NCI-H524 treated with DMSO at 0.1 percent for 48 hours (cell line): ENCODE measurements at regions not wholly inside any gene's neighbourhood (a gene's known extent, or its start where the extent isn't known, plus 50 kb on each side); places are given as distances from the start of the nearest gene placed in this dataset.
A peak's percentile ranks its signal among the peaks of the same experiment; 100 is the strongest.

Experiments used
- DNase-seq: peaks from one replicate; lab custom pipeline; 2025; lab: John Stamatoyannopoulos, UW

DNA sequence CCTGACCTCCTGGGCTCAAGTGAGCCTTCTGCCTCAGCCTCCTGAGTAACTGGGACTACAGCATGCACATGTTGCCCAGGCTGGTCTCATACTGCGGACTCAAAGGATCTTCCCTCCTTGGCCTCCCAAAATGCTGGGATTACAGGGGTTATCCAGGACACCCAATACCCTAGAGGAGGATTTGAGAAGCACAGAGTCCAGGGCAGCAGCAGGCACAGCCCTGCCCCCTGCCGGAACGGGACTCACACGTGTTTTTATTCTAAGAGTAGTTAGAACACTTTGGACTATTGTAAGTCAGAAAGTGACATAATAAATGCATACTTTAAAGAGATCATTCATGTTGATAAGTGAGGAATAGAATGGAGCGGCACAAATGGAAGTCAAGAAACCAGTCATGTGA, 80.2 kb downstream of the C6orf118 start:
- no peak for DNase-seq

DNA sequence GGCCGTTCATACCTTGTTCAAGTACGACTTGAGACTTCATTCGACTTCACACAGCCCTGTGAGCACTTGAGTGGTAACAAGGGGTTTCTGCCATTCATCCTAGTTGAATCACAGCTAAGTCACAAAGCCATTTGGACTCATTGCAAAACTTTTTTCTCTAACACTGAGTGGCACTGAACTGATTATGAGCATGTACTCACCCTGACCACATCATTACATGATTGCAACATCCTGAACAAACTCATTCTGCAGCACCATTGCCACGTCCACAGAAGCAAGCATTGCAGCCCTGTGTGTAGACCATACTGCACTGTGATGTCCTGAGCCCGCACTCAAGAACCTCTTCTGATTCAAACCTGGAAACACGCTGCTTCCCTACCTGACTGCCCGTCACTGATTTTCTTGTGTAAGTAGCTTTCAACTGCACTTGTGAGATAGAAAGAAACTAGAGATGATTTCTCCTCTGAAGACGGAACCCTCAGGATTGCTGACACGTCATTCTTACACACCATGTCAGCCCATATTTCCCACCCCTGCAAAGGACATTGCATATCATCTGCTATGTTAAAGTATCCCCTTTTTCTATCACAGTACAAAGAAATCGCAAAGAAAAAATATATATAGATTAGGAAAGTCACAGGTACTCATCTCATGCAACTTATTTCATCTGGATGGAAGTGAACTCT, 81.6 kb downstream of the C6orf118 start:
- no peak for DNase-seq

DNA sequence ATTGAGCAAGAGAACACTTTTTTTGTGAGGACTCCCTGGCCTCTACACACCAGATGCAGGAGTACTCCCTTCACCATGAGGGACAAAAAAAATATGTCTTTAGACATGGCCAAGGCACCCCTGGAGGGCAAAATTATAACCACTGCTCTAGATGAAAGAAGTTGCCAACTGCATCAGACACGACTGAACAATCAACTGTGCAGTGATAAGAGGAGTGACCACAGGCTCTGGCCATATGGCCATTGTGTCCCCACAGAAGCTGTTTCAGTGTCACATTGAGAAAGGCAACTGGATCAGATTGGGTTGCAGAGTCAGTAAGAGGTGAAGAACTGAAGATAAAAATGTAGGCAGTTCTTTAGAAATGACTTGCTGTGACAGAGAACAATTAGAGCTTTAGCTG, 85.7 kb downstream of the C6orf118 start:
- DNase-seq = no peak

DNA sequence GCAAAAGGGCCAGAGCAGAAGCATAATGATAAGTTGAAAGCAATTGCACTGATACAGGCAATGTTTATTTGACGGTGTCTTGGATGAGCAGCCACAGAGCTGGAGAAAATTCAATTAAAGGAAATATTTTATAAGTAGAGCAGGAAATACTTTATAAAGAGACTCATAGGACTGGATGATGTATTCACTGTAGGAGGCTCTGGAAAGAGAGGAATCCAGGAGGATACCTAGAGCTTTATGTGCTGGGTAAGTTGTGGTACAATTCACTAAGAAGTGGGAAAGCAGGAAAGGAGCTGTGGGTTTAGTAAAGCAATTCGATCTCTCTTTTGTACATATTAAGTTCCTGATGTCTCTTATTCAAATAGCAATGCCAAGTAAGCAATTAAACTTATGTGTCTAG, 86.3 kb downstream of the C6orf118 start:
- DNase-seq = no peak

DNA sequence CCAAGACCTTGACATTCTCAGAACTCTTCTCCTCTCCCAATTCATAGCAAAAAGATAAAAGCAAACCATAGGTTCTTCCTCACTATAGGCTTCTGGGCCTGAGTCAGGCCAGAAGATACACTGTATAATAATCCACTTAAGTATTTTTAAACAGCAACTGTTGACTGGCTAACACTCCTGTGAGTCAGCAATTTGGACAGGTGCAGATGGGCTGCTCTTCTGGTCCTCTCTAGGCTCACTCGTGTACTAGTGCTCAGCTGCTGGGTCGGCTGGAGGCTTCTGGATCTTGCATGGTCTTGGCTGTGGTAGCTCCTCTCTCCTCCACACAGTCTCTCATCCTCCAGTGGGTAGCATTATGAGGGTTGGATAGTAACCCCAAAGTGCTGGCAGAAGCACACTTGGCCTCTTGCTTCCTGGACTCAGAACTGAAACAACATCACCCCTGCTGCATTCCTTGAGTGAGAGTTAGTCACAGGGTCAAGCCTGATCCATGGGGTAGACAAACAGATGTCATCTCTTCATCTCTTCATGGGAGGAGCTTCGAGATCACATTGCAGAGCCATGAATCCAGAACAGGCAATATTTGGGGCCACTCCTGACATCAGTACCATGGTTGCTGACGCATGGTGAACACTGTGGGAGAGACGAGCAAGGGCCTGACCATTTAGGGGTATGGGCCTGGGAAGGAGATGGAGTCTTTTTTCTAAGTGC, 86.9 kb downstream of the C6orf118 start:
- DNase-seq = peak; percentile 44

DNA sequence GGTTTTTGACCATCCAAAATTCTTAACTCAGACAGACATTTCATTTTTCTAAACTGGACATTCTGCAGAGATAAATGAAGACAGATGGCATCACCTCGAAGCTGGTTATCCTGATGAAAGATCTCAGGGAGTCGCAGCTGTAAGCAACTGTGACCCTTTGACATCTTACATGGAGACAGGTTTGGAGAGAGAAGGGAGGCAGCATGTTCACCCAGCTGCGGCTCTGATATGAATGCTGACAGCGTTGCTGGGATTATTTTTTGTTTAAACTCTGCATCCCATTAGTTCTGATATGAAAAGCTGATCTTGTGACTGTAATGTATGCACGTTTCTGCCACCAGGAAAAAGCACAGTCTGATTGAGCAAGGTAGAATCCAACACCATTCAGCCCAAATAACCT, 89.4 kb downstream of the C6orf118 start:
- no peak for DNase-seq

DNA sequence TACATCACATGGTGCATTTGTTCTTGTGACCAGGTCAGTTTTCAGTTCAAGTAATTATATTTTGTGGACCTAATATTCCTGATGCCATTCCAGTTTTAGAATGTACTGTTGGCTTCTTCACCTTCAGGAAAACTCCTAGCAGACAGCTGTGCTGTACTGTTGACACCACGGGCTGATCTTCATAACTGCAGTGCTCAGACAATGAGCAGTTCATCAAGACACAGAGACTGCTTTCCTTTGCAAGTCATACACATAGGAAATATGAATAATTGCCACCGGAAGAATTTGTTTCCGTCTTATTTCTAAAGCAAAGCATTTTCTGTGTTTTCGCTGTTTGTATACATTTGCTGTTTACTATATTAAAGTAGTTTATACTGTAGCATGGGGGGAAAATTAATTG, 89.8 kb downstream of the C6orf118 start:
- no peak for DNase-seq

DNA sequence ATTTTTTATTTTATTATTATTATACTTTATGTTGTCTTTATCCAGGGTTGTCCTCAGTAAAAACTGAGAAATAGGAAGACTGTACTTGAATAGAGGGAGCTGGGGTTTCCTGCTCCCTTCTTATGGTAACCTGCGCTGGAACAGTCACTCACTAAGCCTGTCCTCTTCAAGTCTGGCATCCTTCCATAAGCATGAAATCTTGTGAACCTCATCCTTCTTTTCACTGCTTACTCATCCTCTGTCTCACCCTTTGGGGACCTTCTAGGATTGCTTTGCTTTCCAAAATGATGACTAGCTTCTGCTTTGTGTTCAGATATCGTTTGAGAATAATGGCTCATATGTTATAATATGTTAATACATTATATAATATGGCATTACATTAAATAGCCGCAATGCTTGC, 90.6 kb downstream of the C6orf118 start:
- DNase-seq = peak; percentile 28

DNA sequence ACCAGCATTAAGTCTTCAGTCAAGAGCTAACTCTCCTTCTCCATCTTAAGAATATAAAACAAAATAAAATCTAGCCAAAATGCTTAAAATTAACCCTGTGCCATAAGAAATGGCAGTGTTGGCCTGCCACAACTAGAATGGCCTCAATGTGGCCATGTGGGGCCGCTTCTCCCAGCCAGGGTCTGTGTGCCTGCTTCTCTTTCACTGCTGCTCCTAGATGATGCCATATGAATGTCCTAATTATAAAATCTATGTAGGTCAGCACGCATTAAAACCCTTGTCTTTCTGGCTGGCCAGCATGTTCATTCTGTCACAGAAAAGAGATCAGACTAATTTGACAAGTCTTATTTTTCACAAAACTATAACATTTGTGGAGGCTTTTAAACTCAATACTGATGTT, 102.6 kb downstream of the C6orf118 start:
- DNase-seq = no peak

DNA sequence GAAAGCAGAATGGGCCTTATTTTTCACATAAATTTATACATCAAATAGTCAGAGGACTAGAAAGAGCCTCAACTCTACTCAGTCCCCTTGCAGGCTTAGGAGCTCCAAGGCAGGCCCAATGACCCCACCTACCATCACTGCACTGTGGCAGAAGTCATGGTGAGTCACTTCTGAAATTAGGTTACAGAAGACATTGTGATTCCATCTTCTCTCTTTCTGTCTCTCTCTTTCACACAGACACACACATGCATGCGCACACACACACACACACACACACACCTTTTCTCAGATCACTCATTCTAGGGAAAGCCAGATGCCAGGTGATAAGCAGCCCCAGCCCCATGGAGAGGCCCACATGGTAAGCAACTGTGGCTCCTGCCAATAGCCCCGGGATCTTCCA, 103.8 kb downstream of the C6orf118 start:
- no peak for DNase-seq

DNA sequence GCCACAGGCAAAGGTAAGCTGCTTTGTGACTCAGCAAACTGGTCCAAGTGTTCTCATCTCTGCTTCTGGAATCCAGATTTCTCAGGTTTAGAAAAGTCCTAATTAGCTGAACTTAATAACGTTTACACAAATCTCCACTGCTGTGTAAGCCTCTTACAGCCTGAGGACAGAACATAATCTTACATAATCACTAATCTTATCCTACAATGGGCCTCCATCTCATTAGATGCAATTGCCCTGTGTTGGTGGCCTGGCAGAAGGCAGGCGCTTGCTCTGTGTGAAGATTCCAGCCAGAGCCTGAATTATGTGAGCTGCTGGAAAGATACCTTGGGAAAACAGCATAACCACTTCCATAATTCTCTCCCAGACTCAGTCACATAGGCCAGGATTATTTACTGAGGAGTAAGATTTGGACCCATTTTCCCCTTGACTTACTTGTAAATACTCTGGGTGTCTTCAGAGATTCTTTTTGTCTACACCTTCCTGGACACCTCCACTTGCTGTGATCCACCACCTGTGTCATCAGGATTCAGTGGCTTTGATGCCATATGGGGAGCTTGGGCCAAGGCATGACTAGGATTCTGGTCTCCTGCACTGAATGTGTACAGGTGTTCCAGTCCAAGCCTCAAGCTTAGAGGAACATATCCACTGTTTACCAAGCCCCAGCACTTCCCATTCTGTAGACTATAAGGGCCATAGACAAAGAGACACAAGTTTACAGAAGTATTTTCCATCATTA, 104.4 kb downstream of the C6orf118 start:
- DNase-seq = peak; percentile 96

DNA sequence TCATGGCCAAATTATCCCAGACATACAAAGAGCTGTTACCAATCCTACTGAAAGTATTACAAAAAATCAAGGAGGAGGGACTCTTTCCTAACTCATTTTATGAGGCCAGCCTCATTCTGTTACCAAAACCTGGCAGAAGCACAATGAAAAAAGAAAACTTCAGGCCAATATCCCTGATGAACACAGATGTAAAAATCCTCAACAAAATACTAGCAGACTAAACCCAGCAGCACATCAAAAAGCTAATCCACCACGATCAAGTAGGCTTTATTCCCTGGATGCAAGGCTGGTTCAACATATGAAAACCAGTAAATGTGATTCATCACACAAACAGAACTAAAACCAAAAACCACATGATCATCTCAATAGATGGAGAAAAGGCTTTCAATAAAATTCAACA, 109.2 kb downstream of the C6orf118 start:
- DNase-seq = no peak

DNA sequence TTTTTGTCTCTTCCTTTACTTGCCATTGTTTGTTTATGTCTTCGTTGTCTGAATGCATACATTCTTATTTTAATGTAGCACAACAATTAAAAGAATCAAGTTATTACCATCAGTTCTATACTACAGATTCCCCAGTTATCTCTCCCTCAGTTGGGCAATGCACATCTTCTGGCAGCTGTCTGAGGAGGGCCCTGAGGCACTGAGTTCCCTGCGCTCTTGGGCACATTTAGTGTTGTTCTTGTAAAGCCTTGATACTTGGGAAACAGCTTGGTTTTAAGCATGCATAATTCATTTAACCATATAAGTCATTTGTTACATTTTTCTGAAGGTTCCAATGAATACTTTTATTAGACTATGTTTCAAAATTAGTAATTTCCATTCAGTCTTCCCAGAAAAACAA, 117.9 kb downstream of the C6orf118 start:
- no peak for DNase-seq

DNA sequence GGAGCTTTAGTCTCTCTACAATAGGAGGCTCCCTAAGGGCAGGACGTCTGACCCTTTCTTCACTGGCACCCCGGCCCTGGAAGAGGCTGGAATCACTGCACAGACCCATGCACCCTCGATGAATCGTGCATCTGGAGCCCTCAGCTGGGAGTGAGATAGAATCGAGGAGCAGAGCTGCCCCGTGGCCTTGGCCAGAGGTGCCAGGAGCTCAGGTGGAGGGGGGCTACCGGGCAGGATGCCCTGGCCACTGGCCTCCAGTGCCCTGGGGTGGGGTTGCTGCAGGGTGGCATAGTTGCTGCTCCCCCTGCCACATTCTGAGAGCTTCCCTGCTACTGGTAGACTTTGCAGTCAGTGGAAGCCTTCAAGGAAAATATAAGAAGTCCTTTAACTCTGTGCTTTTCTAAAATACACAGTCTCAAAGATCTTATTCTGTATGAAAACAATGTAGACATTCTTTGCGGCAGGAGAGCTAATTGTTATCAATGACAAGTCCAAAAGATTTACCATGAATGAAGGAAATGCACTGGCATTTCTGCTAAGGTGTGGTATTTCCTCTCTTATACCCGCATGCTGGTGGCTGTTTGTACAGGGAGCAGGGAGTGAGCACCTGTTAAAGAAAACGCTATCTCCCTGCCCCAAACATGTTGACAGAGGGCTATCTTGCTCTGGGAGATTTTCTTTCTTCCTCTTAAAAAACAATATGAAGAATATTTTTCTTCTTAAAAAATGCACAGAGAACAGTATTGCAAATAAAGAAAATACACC, 122.8 kb downstream of the C6orf118 start:
- no peak for DNase-seq

DNA sequence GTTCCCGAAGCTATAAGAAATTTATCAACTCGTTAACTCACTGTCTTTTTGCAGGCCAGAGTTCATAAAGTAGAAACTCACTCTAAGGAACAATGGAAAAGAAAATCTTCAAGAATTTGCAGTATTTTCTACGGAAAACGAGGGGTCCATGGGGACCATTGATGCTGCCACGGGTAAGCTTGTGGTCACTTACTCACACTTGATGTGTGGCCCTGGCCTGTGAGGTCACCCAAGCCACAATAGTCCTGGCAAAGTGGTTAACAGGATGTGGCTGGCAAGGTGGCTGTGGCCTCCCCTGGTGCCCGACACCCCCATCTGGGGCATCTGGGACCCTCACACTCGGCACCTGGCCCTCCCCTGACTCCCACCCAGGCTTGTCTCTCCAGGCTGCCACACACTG, 123.4 kb downstream of the C6orf118 start:
- no peak for DNase-seq

DNA sequence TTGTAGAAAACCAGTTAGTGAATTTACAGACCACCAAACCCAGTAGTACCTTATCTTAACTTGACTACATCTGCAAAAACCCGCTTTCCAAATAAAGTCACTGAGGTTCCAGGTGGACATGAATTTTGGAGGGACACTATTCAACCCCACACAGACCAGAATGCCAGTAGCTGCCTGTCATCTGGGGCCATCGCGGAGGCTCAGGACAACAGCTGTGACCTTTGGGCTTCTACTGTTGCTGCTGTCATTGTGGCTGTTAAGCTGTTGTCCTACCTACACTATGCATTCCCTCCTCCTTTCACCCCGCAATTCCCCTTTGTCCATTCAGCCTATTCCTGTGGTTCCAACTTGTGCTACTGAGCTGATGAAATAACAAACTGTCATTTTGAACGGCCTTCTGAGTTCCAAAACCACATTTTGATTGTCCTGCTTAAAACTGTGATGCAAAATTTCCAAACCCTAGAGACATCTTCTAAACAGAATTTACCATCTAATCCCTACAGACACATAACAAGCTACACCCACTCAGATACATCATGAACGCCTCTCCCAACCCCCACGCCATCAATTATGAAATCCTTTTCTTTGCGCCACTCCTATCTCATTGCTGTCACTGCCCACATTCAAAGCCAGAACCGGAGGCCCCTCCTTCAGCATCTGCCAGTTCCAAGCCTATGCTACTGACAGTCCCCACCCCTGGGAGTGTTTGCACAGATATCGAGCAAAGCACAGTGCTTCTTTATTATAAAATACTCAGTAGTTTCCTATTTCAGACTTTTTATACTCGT, 125.0 kb downstream of the C6orf118 start:
- DNase-seq = no peak

DNA sequence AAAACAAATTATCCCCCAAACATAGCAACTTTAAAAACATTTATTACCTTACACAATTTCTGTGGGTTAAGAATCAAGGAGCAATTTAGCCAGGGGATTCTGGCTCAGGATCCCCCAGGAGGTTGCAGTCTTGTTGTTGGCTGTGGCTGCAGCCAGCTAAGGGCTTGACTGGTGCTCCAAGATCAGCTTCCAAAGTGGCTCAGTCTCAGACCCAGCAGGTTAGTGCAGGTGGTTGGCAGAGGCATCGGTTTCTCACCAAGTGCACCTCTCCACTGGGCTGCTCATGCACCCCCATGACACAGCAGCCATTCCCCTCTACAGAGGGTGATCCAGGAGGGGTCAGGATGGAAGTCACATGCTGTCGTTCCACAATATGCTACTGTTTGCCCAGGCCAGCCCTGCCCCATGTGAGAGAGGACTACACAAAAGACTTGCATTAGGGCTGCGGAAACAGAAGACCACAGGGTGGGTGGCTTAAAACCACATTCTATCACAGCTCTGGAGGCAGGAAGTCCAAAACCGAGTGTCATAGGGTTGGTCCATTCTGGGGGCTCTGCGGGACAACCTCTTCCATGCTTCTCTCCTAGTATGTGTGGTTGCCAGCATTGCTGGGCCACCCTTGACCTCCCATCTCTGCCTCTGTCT, 125.8 kb downstream of the C6orf118 start:
- DNase-seq = no peak

DNA sequence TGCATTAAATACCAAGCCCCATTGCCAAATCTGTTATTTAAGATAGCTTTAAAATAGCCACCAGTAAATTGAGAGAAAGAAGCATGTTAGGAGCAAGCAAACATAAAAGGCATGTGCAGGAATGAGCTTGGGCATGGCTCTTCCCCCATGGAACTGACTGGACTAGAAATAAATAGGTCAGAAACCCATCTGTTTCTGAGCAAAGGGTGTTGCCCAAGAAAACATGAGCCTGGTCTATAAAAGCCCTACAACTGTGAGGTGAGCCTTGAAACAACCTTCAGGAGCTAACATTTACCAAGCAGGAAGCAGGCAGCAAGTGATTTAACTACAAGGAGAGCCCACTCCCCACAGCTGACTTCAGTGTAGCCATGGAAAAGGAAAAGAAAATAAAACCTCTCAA, 126.3 kb downstream of the C6orf118 start:
- no peak for DNase-seq

DNA sequence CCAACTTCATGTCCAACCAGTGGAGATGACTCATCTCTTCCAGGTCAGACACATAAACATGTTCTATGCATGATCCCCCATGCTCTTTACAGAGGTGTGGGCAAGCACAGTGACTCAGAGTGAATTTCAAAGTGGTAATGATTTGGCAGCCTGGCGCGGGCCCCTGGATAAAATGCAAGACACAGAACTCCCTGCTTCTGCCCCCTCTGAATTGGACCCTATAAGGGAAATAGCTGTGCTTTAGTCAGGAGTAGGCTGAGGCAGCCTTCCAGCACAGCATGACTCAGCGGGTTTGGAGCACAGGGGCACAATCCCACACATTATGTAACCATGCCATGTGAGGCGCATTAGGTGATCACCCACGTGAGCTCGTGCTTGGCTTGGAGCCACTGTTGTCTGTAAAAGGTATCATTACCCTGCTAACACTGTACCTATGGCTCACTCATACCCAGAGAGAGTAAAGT, 127.4 kb downstream of the C6orf118 start:
- no peak for DNase-seq

DNA sequence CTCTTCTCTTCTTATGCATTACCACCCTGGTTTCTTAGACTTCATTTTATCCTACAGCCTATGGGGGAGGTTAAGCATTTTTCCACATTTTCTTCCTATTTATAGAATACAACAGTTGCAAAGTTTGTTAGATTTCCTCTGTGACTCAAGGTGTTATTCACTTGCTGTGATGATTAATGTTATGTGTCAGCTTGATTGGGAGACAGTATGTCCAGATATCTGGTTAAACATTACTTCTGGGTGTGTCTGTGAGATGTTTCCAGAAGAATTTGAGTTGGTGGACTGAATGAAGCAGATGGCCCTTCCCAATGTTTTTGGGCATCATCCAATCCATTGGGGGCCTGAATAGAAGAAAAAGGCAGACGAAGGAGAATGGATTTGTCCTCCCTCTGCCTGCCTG, 131.3 kb downstream of the C6orf118 start:
- no peak for DNase-seq

DNA sequence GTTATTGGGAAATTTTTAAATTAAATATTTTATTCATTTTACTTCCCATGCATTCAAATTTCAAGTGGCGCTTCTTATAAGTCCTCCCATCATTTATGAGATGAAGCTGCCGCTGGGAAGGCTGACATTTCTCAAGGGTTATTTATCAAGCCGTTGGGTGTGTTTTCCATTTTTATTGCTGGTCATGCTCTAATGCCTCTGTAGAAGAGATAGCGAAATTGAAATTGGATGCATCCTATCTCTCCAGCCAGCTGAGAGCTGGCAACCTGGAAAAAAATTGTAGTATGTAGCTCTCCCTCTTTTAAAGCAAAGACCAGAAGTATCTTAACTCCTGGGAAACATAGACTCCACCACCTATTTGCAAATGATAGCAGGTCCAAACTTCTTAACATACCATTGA, 135.9 kb downstream of the C6orf118 start:
- DNase-seq = no peak
